Psoas muscle (tissue), 7 donors: ENCODE measurements at regions not wholly inside any gene's neighbourhood (a gene's known extent, or its start where the extent isn't known, plus 50 kb on each side); places are given as distances from the start of the nearest gene placed in this dataset.

ENCODE experiments used
- ATAC-seq, 4 donors: fragments of 200-7000 bp; cut with Tn5 transposase; one replicate each; pipeline ENCODE4 v1.9.1; 2020; ENCODE audit warnings: moderate library complexity in 3 of 4, mild to moderate bottlenecking in 2 of 4
- DNase-seq, 2 donors: peaks; one replicate each; pipeline ENCODE4 v3.0.0-alpha.2; 2020
- H3K27ac ChIP-seq: fragments of 200-600 bp; one replicate; pipeline ENCODE4 v1.8.0; 2022
- H3K27me3 ChIP-seq, 3 donors: fragments of 200-600 bp in 1 of 3; one replicate each; pipeline versions ENCODE4 v1.6.1 to v1.8.0; 2013 to 2022; ENCODE audit warnings: low read length in 2 of 3, mild to moderate bottlenecking in 2 of 3, moderate library complexity in 1 of 3; ENCODE audit not compliant: insufficient read depth in 3 of 3
- H3K36me3 ChIP-seq, 2 donors: fragments of 200-600 bp in 1 of 2; one replicate each; pipeline versions ENCODE4 v1.6.1 to v1.8.0; 2013 to 2022; ENCODE audit warnings: low read depth in 1 of 2, mild to moderate bottlenecking in 1 of 2, moderate library complexity in 1 of 2; ENCODE audit not compliant: insufficient read depth in 1 of 2
- H3K4me1 ChIP-seq: fragments of 200-600 bp; one replicate; pipeline ENCODE4 v1.8.0; 2022
- H3K4me3 ChIP-seq: fragments of 200-600 bp; one replicate; pipeline ENCODE4 v1.8.0; 2022; ENCODE audit warnings: mild to moderate bottlenecking
- H3K9me3 ChIP-seq: fragments of 200-600 bp; one replicate; pipeline ENCODE4 v1.8.0; 2022
- CTCF ChIP-seq: fragments of 200-600 bp; IDR thresholded peaks from one replicate; pipeline ENCODE4 v1.8.0; 2022; ENCODE audit warnings: antibody characterized with exemption
- WGBS, 3 donors: extraction: QIAGEN DNeasy Blood & Tissue Kit; methylation state at CpG; one replicate each; pipeline versions ENCODE4 v1.1.6 to v1.1.7; 2013; 5-methylcytosine and 5-hydroxymethylcytosine counted together
- intact Hi-C, 2 donors: fragments of 100-400 bp; cut with DNase I; formaldehyde crosslinking; loops; one replicate each; pipeline versions ENCODE4 v1.11.0 to v1.14.2; 2022
- donor health status: healthy with polysubstance abuse.
- donor health status: DM: no; HTN: no; CAD: no; lungs with moderate emphysema.
- donor health status: Bipolar disorder and iron deficiency.
- donor health status: healthy.
- donor health status: DM: yes; HTN: yes; CAD: no.
- donor health status: DM: no; HTN: no; CAD: no.
- donor health status: DM: yes; HTN: yes; CAD: no.

- intact Hi-C loops = no loop called here
- Histone ChIP-seq H3K27me3 (no peaks in the 10 kb centered on the region), H3K4me3 (no peak overlapping the region), H3K9me3 (no peaks in the 10 kb centered on the region), H3K4me1 (no peaks in the 10 kb centered on the region), H3K36me3 (no peaks in the 10 kb centered on the region), H3K27ac (no peak overlapping the region)
- DNase-seq (no peak), ATAC-seq (no peak)
- no peak for TF ChIP-seq CTCF
- WGBS, 3 donors = 80 to 84% (median 84%) methylated on average over 6 of the region's 6 CpGs
Measured at GRCh38 chr7:32255036-32255435, 184.8 kb upstream of the PDE1C start.

GRCh38 chr7:32253299-32253698 is 183.1 kb upstream of the PDE1C start:
- Histone ChIP-seq H3K36me3 (no peaks in the 10 kb centered on the region), H3K9me3 (no peaks in the 10 kb centered on the region), H3K4me1 (no peaks in the 10 kb centered on the region), H3K27ac (no peak overlapping the region), H3K4me3 (no peak overlapping the region), H3K27me3 (no peaks in the 10 kb centered on the region)
- ATAC-seq (no peak), DNase-seq (no peak)
- intact Hi-C loops = no loop called here
- no peak for TF ChIP-seq CTCF
- WGBS, 3 donors = 46 to 67% (median 67%) methylated on average over 3 of the region's 3 CpGs

- H3K36me3 ChIP-seq = no peaks in the 10 kb centered on the region
- H3K27ac ChIP-seq = no peak overlapping the region
- DNase-seq = no peak
- H3K4me3 ChIP-seq = no peak overlapping the region
- no peaks in the 10 kb centered on the region for H3K9me3 ChIP-seq
- intact Hi-C loops = no loop called here
- H3K27me3 ChIP-seq = no peaks in the 10 kb centered on the region
- H3K4me1 ChIP-seq = no peaks in the 10 kb centered on the region
- no peak for TF ChIP-seq CTCF
- no peak for ATAC-seq
Measured at GRCh38 chr7:32251659-32252058, 181.5 kb upstream of the PDE1C start.

- no peaks in the 10 kb centered on the region for H3K27me3 ChIP-seq
- H3K36me3 ChIP-seq = no peaks in the 10 kb centered on the region
- H3K4me3 ChIP-seq = no peak overlapping the region
- TF ChIP-seq CTCF = no peak
- intact Hi-C loops = no loop called here
- no peaks in the 10 kb centered on the region for H3K4me1 ChIP-seq
- 74 to 76% (median 75%) methylated on average over 18 of the region's 18 CpGs for WGBS, 3 donors
- no peaks in the 10 kb centered on the region for H3K9me3 ChIP-seq
- DNase-seq (no peak), ATAC-seq (no peak)
- H3K27ac ChIP-seq = no peak overlapping the region
Measured at GRCh38 chr7:32250471-32251260, 180.5 kb upstream of the PDE1C start.

GRCh38 chr7:32250003-32250402 is 179.8 kb upstream of the PDE1C start:
- ATAC-seq (no peak), DNase-seq (no peak)
- WGBS, 3 donors = 72 to 82% (median 81%) methylated on average over 2 of the region's 2 CpGs
- no peak overlapping the region for H3K27ac ChIP-seq
- H3K4me3 ChIP-seq = no peak overlapping the region
- no peaks in the 10 kb centered on the region for H3K9me3 ChIP-seq
- no peaks in the 10 kb centered on the region for H3K27me3 ChIP-seq
- TF ChIP-seq CTCF = no peak
- intact Hi-C loops = no loop called here
- no peaks in the 10 kb centered on the region for H3K4me1 ChIP-seq
- H3K36me3 ChIP-seq = no peaks in the 10 kb centered on the region
